Neutrophil (primary cell): ENCODE measurements at regions not wholly inside any gene's neighbourhood (a gene's known extent, or its start where the extent isn't known, plus 50 kb on each side); places are given as distances from the start of the nearest gene placed in this dataset.

Experiments used
- H3K27ac ChIP-seq: fragments of 200-600 bp; sonication (generic); 2 replicates; pipeline ENCODE4 v1.5.1; 2016; ENCODE audit warnings: mild to moderate bottlenecking, moderate library complexity
- H3K27me3 ChIP-seq: fragments of 200-600 bp; sonication (generic); 2 replicates; pipeline ENCODE4 v1.6.0; 2016; ENCODE audit warnings: mild to moderate bottlenecking
- H3K36me3 ChIP-seq: fragments of 200-600 bp; sonication (generic); 2 replicates; pipeline ENCODE4 v1.5.1; 2017
- H3K4me1 ChIP-seq, 2 experiments: fragments of 200-600 bp in 1 of 2; sonication (generic) in 1 of 2; 1 replicate in 1 of 2; 2 replicates in 1 of 2; pipeline versions ENCODE4 v1.5.1 to v1.6.1; 2013 to 2016; ENCODE audit warnings: low read depth in 1 of 2, low read length in 1 of 2, mild to moderate bottlenecking in 1 of 2, moderate library complexity in 1 of 2; ENCODE audit not compliant: control insufficient read depth in 1 of 2, insufficient read depth in 1 of 2
- H3K4me3 ChIP-seq, 2 experiments: fragments of 200-600 bp in 1 of 2; sonication (generic) in 1 of 2; 1 replicate in 1 of 2; 2 replicates in 1 of 2; pipeline ENCODE4 v1.5.1; 2013 to 2016; ENCODE audit warnings: low read depth in 1 of 2, low read length in 1 of 2, mild to moderate bottlenecking in 1 of 2, moderate library complexity in 1 of 2
- H3K9me3 ChIP-seq: fragments of 200-600 bp; sonication (generic); 2 replicates; pipeline ENCODE4 v1.5.1; 2016
- TF ChIP-seq, protein P1 (sequence below): fragments of 200-600 bp; sonication (generic); IDR thresholded peaks from 2 replicates; pipeline ENCODE4 v1.5.1; 2016; ENCODE audit warnings: antibody characterized with exemption

GRCh38 chr2:60317034-60317386 is 236.4 kb downstream of the BCL11A start:
- Histone ChIP-seq H3K4me1 (no peaks in the 10 kb centered on the region), H3K27ac (no peak overlapping the region), H3K36me3 (no peaks in the 10 kb centered on the region), H3K4me3 (no peak overlapping the region), H3K27me3 (no peaks in the 10 kb centered on the region), H3K9me3 (no peaks in the 10 kb centered on the region)
- TF ChIP-seq, protein P1, sequence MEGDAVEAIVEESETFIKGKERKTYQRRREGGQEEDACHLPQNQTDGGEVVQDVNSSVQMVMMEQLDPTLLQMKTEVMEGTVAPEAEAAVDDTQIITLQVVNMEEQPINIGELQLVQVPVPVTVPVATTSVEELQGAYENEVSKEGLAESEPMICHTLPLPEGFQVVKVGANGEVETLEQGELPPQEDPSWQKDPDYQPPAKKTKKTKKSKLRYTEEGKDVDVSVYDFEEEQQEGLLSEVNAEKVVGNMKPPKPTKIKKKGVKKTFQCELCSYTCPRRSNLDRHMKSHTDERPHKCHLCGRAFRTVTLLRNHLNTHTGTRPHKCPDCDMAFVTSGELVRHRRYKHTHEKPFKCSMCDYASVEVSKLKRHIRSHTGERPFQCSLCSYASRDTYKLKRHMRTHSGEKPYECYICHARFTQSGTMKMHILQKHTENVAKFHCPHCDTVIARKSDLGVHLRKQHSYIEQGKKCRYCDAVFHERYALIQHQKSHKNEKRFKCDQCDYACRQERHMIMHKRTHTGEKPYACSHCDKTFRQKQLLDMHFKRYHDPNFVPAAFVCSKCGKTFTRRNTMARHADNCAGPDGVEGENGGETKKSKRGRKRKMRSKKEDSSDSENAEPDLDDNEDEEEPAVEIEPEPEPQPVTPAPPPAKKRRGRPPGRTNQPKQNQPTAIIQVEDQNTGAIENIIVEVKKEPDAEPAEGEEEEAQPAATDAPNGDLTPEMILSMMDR: no peak

DNA sequence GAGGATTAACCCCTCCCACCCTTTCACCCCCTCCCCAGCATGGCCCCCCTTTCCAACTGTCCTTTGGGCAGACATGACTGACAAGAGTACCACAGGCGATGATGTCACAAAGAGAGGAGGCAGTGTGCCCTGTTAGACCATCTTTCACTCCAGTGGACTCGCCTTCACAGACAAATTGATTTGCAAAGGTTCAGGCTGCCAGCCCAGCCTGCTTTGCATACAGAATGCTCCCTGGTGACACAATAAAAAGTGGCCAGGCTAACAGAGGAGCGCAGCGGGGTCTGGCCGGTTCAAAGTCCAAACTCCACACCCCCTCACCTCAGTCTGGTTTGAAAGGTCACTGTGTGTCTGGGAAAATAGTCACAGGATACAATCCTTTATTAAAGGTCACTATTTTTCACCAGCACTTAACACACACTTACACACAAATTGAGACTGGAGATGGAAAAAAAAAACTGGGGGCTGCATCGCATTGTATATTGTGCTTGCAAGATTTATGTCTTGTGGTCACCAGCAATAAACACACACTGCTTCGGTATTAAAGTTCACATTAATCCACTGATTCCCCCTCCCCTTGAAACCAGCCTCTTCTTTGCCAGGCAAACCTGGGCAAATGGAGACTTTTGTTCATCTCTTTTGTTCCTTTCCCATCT is 236.9 kb downstream of the BCL11A start:
- Histone ChIP-seq H3K9me3 (no peaks in the 10 kb centered on the region), H3K27ac (no peak overlapping the region), H3K36me3 (no peaks in the 10 kb centered on the region), H3K4me1 (no peaks in the 10 kb centered on the region), H3K4me3 (no peak overlapping the region), H3K27me3 (no peaks in the 10 kb centered on the region)
- TF ChIP-seq, protein P1: no peak

GRCh38 chr2:60313470-60314172 is 239.8 kb downstream of the BCL11A start:
- Histone ChIP-seq H3K4me3 (no peak overlapping the region), H3K27me3 (no peaks in the 10 kb centered on the region), H3K4me1 (no peaks in the 10 kb centered on the region), H3K9me3 (no peaks in the 10 kb centered on the region), H3K27ac (no peak overlapping the region), H3K36me3 (no peaks in the 10 kb centered on the region)
- TF ChIP-seq, protein P1: no peak

GRCh38 chr2:60312618-60313017 is 240.8 kb downstream of the BCL11A start:
- Histone ChIP-seq H3K27me3 (no peaks in the 10 kb centered on the region), H3K27ac (no peak overlapping the region), H3K9me3 (no peaks in the 10 kb centered on the region), H3K4me3 (no peak overlapping the region), H3K4me1 (no peaks in the 10 kb centered on the region), H3K36me3 (no peaks in the 10 kb centered on the region)
- TF ChIP-seq, protein P1: no peak

DNA sequence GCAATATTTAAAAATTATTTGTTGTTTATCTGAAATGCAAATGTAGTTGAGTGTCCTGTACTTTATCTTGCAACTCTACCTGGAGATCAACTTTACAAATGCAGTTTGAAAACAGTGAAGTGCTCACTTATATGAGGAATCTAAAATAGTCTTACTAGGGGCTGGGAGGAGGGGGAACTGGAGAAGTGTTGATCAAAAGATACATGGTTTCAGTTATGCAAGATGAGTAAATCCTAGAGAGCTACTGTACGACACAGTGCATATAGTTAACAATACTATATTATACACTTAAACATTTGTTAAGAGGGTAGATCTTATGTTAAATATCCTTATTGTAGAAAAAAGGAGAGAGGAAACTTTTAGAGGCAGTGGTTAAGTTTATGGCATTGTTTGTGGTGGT is 241.9 kb downstream of the BCL11A start:
- Histone ChIP-seq H3K27me3 (no peaks in the 10 kb centered on the region), H3K9me3 (no peaks in the 10 kb centered on the region), H3K36me3 (no peaks in the 10 kb centered on the region), H3K27ac (no peak overlapping the region), H3K4me1 (no peaks in the 10 kb centered on the region), H3K4me3 (no peak overlapping the region)
- TF ChIP-seq, protein P1: no peak
